ENCODE measurements at regions not wholly inside any gene's neighbourhood (a gene's known extent, or its start where the extent isn't known, plus 50 kb on each side); places are given as distances from the start of the nearest gene placed in this dataset.

DNA sequence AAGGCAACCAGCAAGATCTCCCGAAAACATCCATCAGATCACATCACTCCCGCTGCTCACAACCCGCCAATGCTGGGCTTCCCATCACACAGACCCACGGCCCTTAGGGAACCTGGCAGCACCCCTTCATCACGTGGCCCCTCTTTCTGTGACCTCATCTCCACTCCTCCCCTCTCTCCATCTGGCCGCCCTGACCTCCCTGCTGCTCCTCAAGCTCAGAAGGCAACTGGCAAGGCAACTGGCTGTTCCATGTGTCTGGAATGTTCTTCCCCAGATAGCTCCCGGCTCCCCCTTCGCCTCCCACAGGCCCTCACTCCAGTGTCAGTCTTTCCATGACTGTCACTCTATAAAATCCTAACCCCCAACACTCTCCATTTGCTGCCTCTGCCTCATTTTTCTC is 113.0 kb upstream of the ERG start:
- TF ChIP-seq, protein P1, sequence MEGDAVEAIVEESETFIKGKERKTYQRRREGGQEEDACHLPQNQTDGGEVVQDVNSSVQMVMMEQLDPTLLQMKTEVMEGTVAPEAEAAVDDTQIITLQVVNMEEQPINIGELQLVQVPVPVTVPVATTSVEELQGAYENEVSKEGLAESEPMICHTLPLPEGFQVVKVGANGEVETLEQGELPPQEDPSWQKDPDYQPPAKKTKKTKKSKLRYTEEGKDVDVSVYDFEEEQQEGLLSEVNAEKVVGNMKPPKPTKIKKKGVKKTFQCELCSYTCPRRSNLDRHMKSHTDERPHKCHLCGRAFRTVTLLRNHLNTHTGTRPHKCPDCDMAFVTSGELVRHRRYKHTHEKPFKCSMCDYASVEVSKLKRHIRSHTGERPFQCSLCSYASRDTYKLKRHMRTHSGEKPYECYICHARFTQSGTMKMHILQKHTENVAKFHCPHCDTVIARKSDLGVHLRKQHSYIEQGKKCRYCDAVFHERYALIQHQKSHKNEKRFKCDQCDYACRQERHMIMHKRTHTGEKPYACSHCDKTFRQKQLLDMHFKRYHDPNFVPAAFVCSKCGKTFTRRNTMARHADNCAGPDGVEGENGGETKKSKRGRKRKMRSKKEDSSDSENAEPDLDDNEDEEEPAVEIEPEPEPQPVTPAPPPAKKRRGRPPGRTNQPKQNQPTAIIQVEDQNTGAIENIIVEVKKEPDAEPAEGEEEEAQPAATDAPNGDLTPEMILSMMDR (IDR thresholded peaks at IDR 0.05; ENCODE audit: control insufficient read depth, extremely low read depth, insufficient read depth) = no peak
- DNase-seq (ENCODE audit: low read depth) = no peak
- no peak overlapping the region for H3K4me3 ChIP-seq (ENCODE audit: low read depth, low read length)

DNA sequence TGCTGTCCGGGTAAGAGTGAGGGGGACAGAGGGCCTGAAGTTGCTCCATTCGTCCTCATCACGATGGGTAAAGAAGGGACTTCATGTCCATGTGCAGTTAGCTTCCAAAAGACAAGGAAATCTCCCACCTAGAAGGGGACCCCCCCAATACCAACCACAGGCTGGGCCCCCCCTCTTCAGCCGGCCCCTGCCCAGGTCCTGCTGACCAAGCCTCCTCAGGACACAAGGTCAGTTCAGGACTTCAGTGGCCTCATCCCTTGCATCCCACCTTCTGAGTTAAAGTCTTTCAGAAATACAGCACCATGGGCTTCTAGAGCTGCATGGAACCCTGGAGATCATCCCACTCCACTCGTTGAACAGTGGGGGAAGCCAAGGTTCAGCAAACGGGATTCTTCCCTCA is 115.4 kb upstream of the ERG start:
- H3K4me3 ChIP-seq (ENCODE audit: low read depth, low read length) = no peak overlapping the region
- TF ChIP-seq, protein P1 (IDR thresholded peaks at IDR 0.05; ENCODE audit: control insufficient read depth, extremely low read depth, insufficient read depth) = no peak
- no peak for DNase-seq (ENCODE audit: low read depth)

DNA sequence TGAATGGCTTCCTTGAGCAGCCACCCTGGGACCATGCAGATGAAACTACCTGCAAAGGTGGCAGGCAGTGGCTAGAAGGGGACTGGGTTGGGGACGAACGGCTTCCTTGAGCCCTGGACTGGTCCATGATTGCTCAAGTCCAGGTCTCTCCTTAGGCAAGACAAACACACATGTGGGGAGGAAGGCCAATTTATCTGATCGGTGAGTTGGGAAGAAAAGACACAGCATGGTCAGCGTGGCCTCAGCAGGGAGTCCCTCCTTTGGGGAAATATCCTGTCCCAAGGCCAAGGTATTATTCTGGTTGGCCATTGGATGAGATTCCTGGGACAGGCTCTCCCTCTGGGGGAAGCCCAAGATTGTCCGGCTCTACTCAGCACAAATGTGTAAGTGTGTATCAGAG is 116.3 kb upstream of the ERG start:
- H3K4me3 ChIP-seq (ENCODE audit: low read depth, low read length) = no peak overlapping the region
- TF ChIP-seq, protein P1 (IDR thresholded peaks at IDR 0.05; ENCODE audit: control insufficient read depth, extremely low read depth, insufficient read depth) = no peak
- DNase-seq (ENCODE audit: low read depth) = no peak

DNA sequence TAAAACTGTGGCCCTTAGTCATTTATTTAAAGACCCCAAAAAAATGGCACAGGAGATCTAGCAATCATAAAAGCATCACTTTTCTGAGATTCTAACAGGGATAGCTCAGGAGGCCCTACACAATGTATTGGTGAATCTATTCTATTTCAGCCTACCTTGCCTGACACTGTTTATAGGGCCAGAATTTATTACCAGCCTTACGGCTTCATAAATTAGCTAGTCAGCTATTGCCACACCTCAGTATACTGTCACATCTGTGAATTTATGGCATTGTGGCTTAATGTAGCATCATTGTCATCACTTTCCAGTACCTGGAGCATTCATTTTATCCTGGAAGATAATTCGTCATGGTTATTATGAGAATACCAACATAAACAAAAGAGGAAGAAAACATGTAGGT is 121.2 kb upstream of the ERG start:
- H3K4me3 ChIP-seq (ENCODE audit: low read depth, low read length) = no peak overlapping the region
- TF ChIP-seq, protein P1 (IDR thresholded peaks at IDR 0.05; ENCODE audit: control insufficient read depth, extremely low read depth, insufficient read depth) = no peak
- DNase-seq (ENCODE audit: low read depth) = no peak

DNA sequence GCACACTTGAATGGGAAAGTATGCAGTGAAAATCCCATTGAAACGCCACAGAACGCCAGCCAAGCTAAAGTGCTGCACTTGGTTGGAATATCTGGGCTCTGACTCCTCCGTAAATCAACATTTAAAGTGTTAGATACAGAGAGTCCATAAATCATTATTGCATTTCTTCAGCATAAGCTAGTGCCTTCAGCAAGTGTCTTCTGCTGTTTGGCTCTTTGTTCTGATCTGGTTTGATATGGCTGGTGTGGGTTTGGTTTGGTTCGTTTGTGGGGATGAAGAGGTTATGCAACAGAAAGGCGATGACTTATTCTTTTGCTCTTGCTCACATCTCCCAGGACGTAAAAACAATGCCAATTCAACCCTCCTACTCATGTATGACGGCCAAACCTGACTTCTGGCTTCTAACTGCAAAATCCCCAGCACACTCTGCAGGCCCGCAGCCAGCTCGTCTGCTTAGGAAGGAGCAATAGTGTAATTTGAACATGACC is 121.8 kb upstream of the ERG start:
- no peak overlapping the region for H3K4me3 ChIP-seq (ENCODE audit: low read depth, low read length)
- TF ChIP-seq, protein P1 (IDR thresholded peaks at IDR 0.05; ENCODE audit: control insufficient read depth, extremely low read depth, insufficient read depth) = no peak
- DNase-seq (ENCODE audit: low read depth) = no peak

DNA sequence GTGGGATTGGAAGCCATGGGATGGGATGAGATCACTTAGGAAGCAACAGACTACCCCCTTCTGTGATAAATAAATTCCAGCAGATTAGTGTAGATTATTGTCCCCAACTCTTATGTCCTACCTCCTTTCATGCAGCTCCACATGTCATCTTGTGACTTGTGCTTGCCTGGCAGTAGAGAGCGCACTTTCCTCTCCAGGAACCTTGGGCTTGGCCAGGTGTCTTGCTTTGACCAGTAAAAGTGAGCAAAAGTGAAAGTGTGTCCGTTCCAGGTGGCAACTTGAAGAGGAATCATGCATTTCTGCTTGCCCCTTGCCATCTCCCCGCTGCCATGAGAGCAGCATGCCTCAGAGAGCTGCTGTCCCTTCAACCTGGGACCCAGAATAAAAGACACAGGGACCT is 122.9 kb upstream of the ERG start:
- no peak for DNase-seq (ENCODE audit: low read depth)
- TF ChIP-seq, protein P1 (IDR thresholded peaks at IDR 0.05; ENCODE audit: control insufficient read depth, extremely low read depth, insufficient read depth) = peak; percentile 15; the same call in 1 of the 2 replicates
- H3K4me3 ChIP-seq (ENCODE audit: low read depth, low read length) = no peak overlapping the region

DNA sequence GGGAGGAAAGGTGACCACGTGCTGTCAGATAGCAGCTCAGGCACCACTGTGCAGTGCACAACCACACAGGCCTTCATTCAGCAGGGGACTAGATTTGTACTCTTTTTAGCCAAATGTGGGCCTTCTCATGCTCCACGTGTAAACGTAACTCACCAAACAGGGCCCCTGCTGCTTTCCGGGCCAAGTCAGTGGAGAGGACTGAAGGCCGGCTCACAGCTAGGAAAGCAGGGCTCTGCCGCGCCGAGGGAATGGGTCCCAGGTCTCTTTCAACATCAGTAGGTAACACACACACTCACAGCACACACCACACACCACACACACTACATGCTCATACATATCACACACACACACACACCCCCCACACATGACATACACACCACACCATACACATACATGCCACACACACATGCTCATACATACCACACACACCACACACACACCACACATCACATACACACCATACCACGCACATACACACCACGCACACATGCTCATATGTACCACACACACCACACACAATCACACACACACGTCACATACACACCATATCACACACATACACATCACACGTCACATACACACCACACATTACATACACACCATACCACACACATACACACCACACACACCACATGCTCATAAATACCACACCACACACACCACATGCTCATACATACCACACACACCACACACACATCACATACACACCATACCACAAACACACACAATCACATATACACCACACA is 124.0 kb upstream of the ERG start:
- H3K4me3 ChIP-seq (ENCODE audit: low read depth, low read length) = no peak overlapping the region
- TF ChIP-seq, protein P1 (IDR thresholded peaks at IDR 0.05; ENCODE audit: control insufficient read depth, extremely low read depth, insufficient read depth) = no peak
- no peak for DNase-seq (ENCODE audit: low read depth)
